Lower leg skin (tissue), 3 donors: ENCODE measurements at regions not wholly inside any gene's neighbourhood (a gene's known extent, or its start where the extent isn't known, plus 50 kb on each side); places are given as distances from the start of the nearest gene placed in this dataset.

ENCODE experiments used
- POLR2A ChIP-seq, 2 donors: fragments of 450-650 bp; IDR thresholded peaks; one replicate each; pipeline ENCODE4 v1.6.1; 2016 to 2017; ENCODE audit warnings: antibody characterized with exemption in 2 of 2, mild to moderate bottlenecking in 1 of 2, moderate library complexity in 1 of 2
- TF ChIP-seq, protein P1 (sequence below), 3 donors: fragments of 450-650 bp; IDR thresholded peaks; one replicate each; pipeline ENCODE4 v1.5.1; 2016; ENCODE audit warnings: antibody characterized with exemption in 3 of 3, mild to moderate bottlenecking in 3 of 3, moderate library complexity in 2 of 3

DNA sequence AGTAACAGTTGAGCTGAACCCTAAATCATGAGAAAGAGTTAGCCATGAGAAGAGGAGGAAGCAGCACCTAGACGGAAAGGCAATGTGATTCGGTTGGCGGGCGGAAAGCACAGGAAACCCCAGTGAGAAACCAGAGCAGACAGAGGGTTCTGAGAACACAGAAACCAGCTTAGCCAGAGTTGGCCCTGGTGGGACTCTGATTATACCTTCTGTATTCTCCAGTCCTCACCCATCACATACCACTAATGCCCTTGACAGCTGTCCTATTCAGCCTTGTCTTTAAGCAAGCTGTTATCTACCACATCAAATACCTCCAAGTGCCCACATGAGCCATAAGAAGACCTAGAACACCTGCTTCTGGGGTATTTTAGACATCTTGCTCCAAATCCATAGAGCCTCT lies 58.9 kb upstream of the LRRC1 start:
- TF ChIP-seq, protein P1, sequence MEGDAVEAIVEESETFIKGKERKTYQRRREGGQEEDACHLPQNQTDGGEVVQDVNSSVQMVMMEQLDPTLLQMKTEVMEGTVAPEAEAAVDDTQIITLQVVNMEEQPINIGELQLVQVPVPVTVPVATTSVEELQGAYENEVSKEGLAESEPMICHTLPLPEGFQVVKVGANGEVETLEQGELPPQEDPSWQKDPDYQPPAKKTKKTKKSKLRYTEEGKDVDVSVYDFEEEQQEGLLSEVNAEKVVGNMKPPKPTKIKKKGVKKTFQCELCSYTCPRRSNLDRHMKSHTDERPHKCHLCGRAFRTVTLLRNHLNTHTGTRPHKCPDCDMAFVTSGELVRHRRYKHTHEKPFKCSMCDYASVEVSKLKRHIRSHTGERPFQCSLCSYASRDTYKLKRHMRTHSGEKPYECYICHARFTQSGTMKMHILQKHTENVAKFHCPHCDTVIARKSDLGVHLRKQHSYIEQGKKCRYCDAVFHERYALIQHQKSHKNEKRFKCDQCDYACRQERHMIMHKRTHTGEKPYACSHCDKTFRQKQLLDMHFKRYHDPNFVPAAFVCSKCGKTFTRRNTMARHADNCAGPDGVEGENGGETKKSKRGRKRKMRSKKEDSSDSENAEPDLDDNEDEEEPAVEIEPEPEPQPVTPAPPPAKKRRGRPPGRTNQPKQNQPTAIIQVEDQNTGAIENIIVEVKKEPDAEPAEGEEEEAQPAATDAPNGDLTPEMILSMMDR (IDR thresholded peaks at IDR 0.05): no peak
- no peak for TF ChIP-seq POLR2A (IDR thresholded peaks at IDR 0.05)
